ENCODE measurements at regions not wholly inside any gene's neighbourhood (a gene's known extent, or its start where the extent isn't known, plus 50 kb on each side); places are given as distances from the start of the nearest gene placed in this dataset.
"Not testable (repeated sequence)": the region's sequence is repeated elsewhere in the genome, so short reads cannot be mapped to it uniquely, and the experiment has no call there.

- DNase-seq: no peak
Observed at GRCh38 chr12:89834676-89835075, 126.0 kb upstream of the ATP2B1 start.

GRCh38 chr12:89833337-89834252, 125.0 kb upstream of the ATP2B1 start:
- no peak for DNase-seq

- DNase-seq: no peak
Observed at GRCh38 chr12:89832336-89832735, 123.7 kb upstream of the ATP2B1 start.

GRCh38 chr12:89831310-89832095, 122.9 kb upstream of the ATP2B1 start:
- DNase-seq: no peak

- no peak for DNase-seq
Observed at GRCh38 chr12:89829434-89829975, 120.9 kb upstream of the ATP2B1 start.

GRCh38 chr12:89828575-89828974, 119.9 kb upstream of the ATP2B1 start:
- DNase-seq: no peak

- no peak for DNase-seq
Observed at GRCh38 chr12:89827592-89827991, 119.0 kb upstream of the ATP2B1 start.

GRCh38 chr12:89826468-89826867, 117.8 kb upstream of the ATP2B1 start:
- DNase-seq: no peak

GRCh38 chr12:89825591-89826449, 117.2 kb upstream of the ATP2B1 start:
- DNase-seq: no peak

- no peak for DNase-seq
Observed at GRCh38 chr12:89824822-89825221, 116.2 kb upstream of the ATP2B1 start.

- DNase-seq: not testable (repeated sequence)
Observed at GRCh38 chr12:89822992-89823391, 114.4 kb upstream of the ATP2B1 start.

GRCh38 chr12:89821896-89822295, 113.3 kb upstream of the ATP2B1 start:
- no peak for DNase-seq

- DNase-seq: no peak
Observed at GRCh38 chr12:89817501-89818226, 109.0 kb upstream of the ATP2B1 start.

- no peak for DNase-seq
Observed at GRCh38 chr12:89815225-89815624, 106.6 kb upstream of the ATP2B1 start.

- DNase-seq: no peak
Observed at GRCh38 chr12:89803412-89803811, 94.8 kb upstream of the ATP2B1 start.

GRCh38 chr12:89801284-89801683, 92.6 kb upstream of the ATP2B1 start:
- DNase-seq: no peak

GRCh38 chr12:89800435-89800834, 91.8 kb upstream of the ATP2B1 start:
- DNase-seq: no peak

GRCh38 chr12:89799316-89799715, 90.7 kb upstream of the ATP2B1 start:
- DNase-seq: no peak

- no peak for DNase-seq
Observed at GRCh38 chr12:89797436-89797835, 88.8 kb upstream of the ATP2B1 start.

- DNase-seq: no peak
Observed at GRCh38 chr12:89796798-89797382, 88.3 kb upstream of the ATP2B1 start.

GRCh38 chr12:89793946-89794345, 85.3 kb upstream of the ATP2B1 start:
- DNase-seq: no peak

GRCh38 chr12:89791286-89791685, 82.6 kb upstream of the ATP2B1 start:
- DNase-seq: no peak
